ENCODE measurements at regions not wholly inside any gene's neighbourhood (a gene's known extent, or its start where the extent isn't known, plus 50 kb on each side); places are given as distances from the start of the nearest gene placed in this dataset.

GRCh38 chr18:78740876-78741275, 238.7 kb upstream of the SALL3 start:
- DNase-seq, result no peak

GRCh38 chr18:78741381-78742217, 238.0 kb upstream of the SALL3 start:
- DNase-seq, result no peak

- no peak for DNase-seq
Measured at GRCh38 chr18:78742218-78742745, 237.3 kb upstream of the SALL3 start.

GRCh38 chr18:78743078-78743477, 236.5 kb upstream of the SALL3 start:
- DNase-seq, result no peak

GRCh38 chr18:78751664-78752063, 228.0 kb upstream of the SALL3 start:
- DNase-seq, result no peak

- DNase-seq, result no peak
Measured at GRCh38 chr18:78753240-78753639, 226.4 kb upstream of the SALL3 start.

GRCh38 chr18:78754311-78755043, 225.1 kb upstream of the SALL3 start:
- no peak for DNase-seq

- no peak for DNase-seq
Measured at GRCh38 chr18:78757014-78757413, 222.6 kb upstream of the SALL3 start.

GRCh38 chr18:78758496-78758895, 221.1 kb upstream of the SALL3 start:
- DNase-seq, result no peak

- no peak for DNase-seq
Measured at GRCh38 chr18:78762753-78763152, 216.9 kb upstream of the SALL3 start.

GRCh38 chr18:78764544-78764943, 215.1 kb upstream of the SALL3 start:
- DNase-seq, result no peak

- no peak for DNase-seq
Measured at GRCh38 chr18:78765142-78765541, 214.5 kb upstream of the SALL3 start.

- no peak for DNase-seq
Measured at GRCh38 chr18:78765637-78766281, 213.9 kb upstream of the SALL3 start.

- no peak for DNase-seq
Measured at GRCh38 chr18:78766651-78767533, 212.7 kb upstream of the SALL3 start.

- no peak for DNase-seq
Measured at GRCh38 chr18:78767648-78768071, 212.0 kb upstream of the SALL3 start.

- DNase-seq, result no peak
Measured at GRCh38 chr18:78768221-78768620, 211.4 kb upstream of the SALL3 start.

- no peak for DNase-seq
Measured at GRCh38 chr18:78768656-78769501, 210.7 kb upstream of the SALL3 start.

GRCh38 chr18:78769502-78770105, 210.0 kb upstream of the SALL3 start:
- no peak for DNase-seq

- DNase-seq, result no peak
Measured at GRCh38 chr18:78770139-78770822, 209.3 kb upstream of the SALL3 start.

- DNase-seq, result no peak
Measured at GRCh38 chr18:78770823-78771139, 208.8 kb upstream of the SALL3 start.

Data from stimulated activated CD4-positive, alpha-beta T cell treated with anti-CD3 and anti-CD28 coated beads, Interleukin-4, amount 100 ng/mL, for 1 hour (primary cell).